Neuronal stem cell (in vitro differentiated cells): ENCODE measurements at regions not wholly inside any gene's neighbourhood (a gene's known extent, or its start where the extent isn't known, plus 50 kb on each side); places are given as distances from the start of the nearest gene placed in this dataset. TPM values are rescaled to one million over a fixed set of nuclear protein-coding genes. Genes with fewer than 3 reads are reported as not detected.

Experiments
- DNase-seq: peaks from one replicate; pipeline ENCODE4 v3.0.0-alpha.2; 2013; ENCODE audit warnings: low spot score
- H2AFZ ChIP-seq: one replicate; pipeline ENCODE4 v1.6.1; 2013; ENCODE audit warnings: mild to moderate bottlenecking, low read length, inconsistent platforms
- H2AK5ac ChIP-seq: 2 replicates; pipeline ENCODE4 v1.6.1; 2013; ENCODE audit warnings: low read depth, mild to moderate bottlenecking, inconsistent platforms, low read length, moderate library complexity, mixed read lengths
- H2BK120ac ChIP-seq: 2 replicates; pipeline ENCODE4 v1.6.1; 2013; ENCODE audit warnings: low read depth, mild to moderate bottlenecking, inconsistent platforms, low read length, moderate library complexity, mixed read lengths
- H2BK12ac ChIP-seq: one replicate; pipeline ENCODE4 v1.6.1; 2013; ENCODE audit warnings: low read length, inconsistent platforms
- H2BK15ac ChIP-seq: 2 replicates; pipeline ENCODE4 v1.6.1; 2013; ENCODE audit warnings: mild to moderate bottlenecking, low read length, inconsistent platforms, mixed read lengths
- H2BK5ac ChIP-seq: one replicate; pipeline ENCODE4 v1.6.1; 2013; ENCODE audit warnings: inconsistent platforms, mild to moderate bottlenecking, low read length, moderate library complexity
- H3K14ac ChIP-seq: one replicate; pipeline ENCODE4 v1.6.1; 2013; ENCODE audit warnings: low read length, inconsistent platforms
- H3K18ac ChIP-seq: 2 replicates; pipeline ENCODE4 v1.6.1; 2013; ENCODE audit warnings: low read length, inconsistent platforms
- H3K23ac ChIP-seq: 2 replicates; pipeline ENCODE4 v1.6.1; 2013; ENCODE audit warnings: low read depth, mild to moderate bottlenecking, mixed read lengths, low read length, inconsistent platforms; ENCODE audit not compliant: poor library complexity
- H3K27ac ChIP-seq: replicated peaks from 3 replicates; pipeline ENCODE4 v1.5.1; 2013; ENCODE audit warnings: low read length, inconsistent platforms
- H3K27me3 ChIP-seq, 3 experiments: 2 replicates each; pipeline ENCODE4 v1.6.1; 2013; ENCODE audit warnings: low read length in 3 of 3, mild to moderate bottlenecking in 2 of 3, inconsistent platforms in 1 of 3, low read depth in 1 of 3, mixed read lengths in 1 of 3, moderate library complexity in 1 of 3; ENCODE audit not compliant: control insufficient read depth in 3 of 3, insufficient read depth in 3 of 3
- H3K36me3 ChIP-seq, 2 donors: replicated peaks in 1 of 2; 2 replicates each; pipeline ENCODE4 v1.6.1; 2013; ENCODE audit warnings: low read length in 2 of 2; ENCODE audit not compliant: control insufficient read depth in 2 of 2, insufficient read depth in 2 of 2
- H3K4ac ChIP-seq: 2 replicates; pipeline ENCODE4 v1.6.1; 2013; ENCODE audit warnings: inconsistent platforms, mild to moderate bottlenecking, low read length, moderate library complexity
- H3K4me1 ChIP-seq, 2 donors: 1 replicate in 1 of 2; 2 replicates in 1 of 2; pipeline ENCODE4 v1.6.1; 2013; ENCODE audit warnings: low read length in 2 of 2, low read depth in 1 of 2; ENCODE audit not compliant: control insufficient read depth in 2 of 2, insufficient read depth in 1 of 2
- H3K4me2 ChIP-seq: one replicate; pipeline ENCODE4 v1.6.1; 2013; ENCODE audit warnings: mild to moderate bottlenecking, low read length, inconsistent platforms; ENCODE audit not compliant: insufficient read depth, poor library complexity, severe bottlenecking
- H3K4me3 ChIP-seq, 2 donors: 2 replicates each; pipeline ENCODE4 v1.5.1; 2013; ENCODE audit warnings: low read length in 2 of 2, mild to moderate bottlenecking in 2 of 2, inconsistent platforms in 1 of 2, moderate library complexity in 1 of 2
- H3K79me1 ChIP-seq: one replicate; pipeline ENCODE4 v1.6.1; 2013; ENCODE audit warnings: low read depth, mild to moderate bottlenecking, inconsistent platforms, low read length, moderate library complexity
- H3K9ac ChIP-seq: one replicate; pipeline ENCODE4 v1.6.1; 2013; ENCODE audit warnings: mild to moderate bottlenecking, low read depth, low read length, inconsistent platforms; ENCODE audit not compliant: poor library complexity
- H3K9me3 ChIP-seq, 2 donors: replicated peaks in 1 of 2; 2 replicates each; pipeline versions ENCODE3 to v1.6.1; 2013; ENCODE audit warnings: low read length in 2 of 2, mild to moderate bottlenecking in 2 of 2, inconsistent platforms in 1 of 2, low read depth in 1 of 2, mixed read lengths in 1 of 2, moderate library complexity in 1 of 2; ENCODE audit not compliant: control insufficient read depth in 2 of 2, insufficient read depth in 1 of 2
- H4K8ac ChIP-seq: one replicate; pipeline ENCODE4 v1.6.1; 2013; ENCODE audit warnings: low read depth, mild to moderate bottlenecking, inconsistent platforms, low read length, moderate library complexity
- H4K91ac ChIP-seq: one replicate; pipeline ENCODE4 v1.6.1; 2013; ENCODE audit warnings: low read length, low read depth, mild to moderate bottlenecking, inconsistent platforms; ENCODE audit not compliant: poor library complexity
- WGBS, 2 donors: extraction: QIAGEN DNeasy Blood & Tissue Kit; methylation state at CpG; one replicate each; pipeline ENCODE4 v1.1.7; 2013; ENCODE audit warnings: missing lambda C conversion rate in 2 of 2, mixed read lengths in 1 of 2; ENCODE audit not compliant: insufficient read length in 2 of 2, insufficient replicate concordance in 1 of 2; ENCODE audit errors: extremely low coverage in 2 of 2; 5-methylcytosine and 5-hydroxymethylcytosine counted together
- small RNA-seq: library from polyadenylated mRNA; stranded (forward); fragments of <200 nt; extraction: miRNeasy Mini kit (QIAGEN cat#:217004); gene quantifications from one replicate; pipeline ENCODE3, GENCODE V24; 2013; ENCODE audit not compliant: insufficient read depth

- no peak overlapping the region for H3K4me2 ChIP-seq
- no peak overlapping the region for H2BK12ac ChIP-seq
Measured at GRCh38 chr6:128569732-128570679, 49.6 kb upstream of the PTPRK start.

More at GRCh38 chr6:128569732-128570679, 49.6 kb upstream of the PTPRK start:
- DNase-seq: peak; percentile 12
- H3K23ac ChIP-seq: no peak overlapping the region
- H3K36me3 ChIP-seq: no peaks in the 10 kb centered on the region
- no peak overlapping the region for H3K14ac ChIP-seq
- no peak overlapping the region for H4K8ac ChIP-seq
- H3K27ac ChIP-seq: no peak overlapping the region
- no peak overlapping the region for H2AK5ac ChIP-seq
- H2AFZ ChIP-seq: no peak overlapping the region
- no peak overlapping the region for H3K18ac ChIP-seq
- H3K4me3 ChIP-seq: no peak overlapping the region
- H3K9me3 ChIP-seq: no peaks in the 10 kb centered on the region
- no peak overlapping the region for H3K9ac ChIP-seq
- H2BK15ac ChIP-seq: no peak overlapping the region
- no peak overlapping the region for H2BK120ac ChIP-seq
- no peaks in the 10 kb centered on the region for H3K27me3 ChIP-seq
- no peak overlapping the region for H3K4ac ChIP-seq
- peaks cover 0 to 4% of the 10 kb centered on the region in 2 donors for H3K4me1 ChIP-seq
- no peak overlapping the region for H4K91ac ChIP-seq
- no peak overlapping the region for H2BK5ac ChIP-seq
- WGBS, 2 donors: no CpG with 5 or more reads among the region's 5 CpGs
- H3K79me1 ChIP-seq: no peaks in the 10 kb centered on the region

Small RNA genes lying in the stretch of these regions (small RNA-seq; reads per million reads assigned to genes)
- not detected for gene RF00019
